SW 1271 (cell line): ENCODE measurements at regions not wholly inside any gene's neighbourhood (a gene's known extent, or its start where the extent isn't known, plus 50 kb on each side); places are given as distances from the start of the nearest gene placed in this dataset.
"Not testable (repeated sequence)": the region's sequence is repeated elsewhere in the genome, so short reads cannot be mapped to it uniquely, and the experiment has no call there.

Experiments
- DNase-seq, 2 experiments: peaks; one replicate each; lab custom pipeline; 2025; lab: John Stamatoyannopoulos, UW

DNA sequence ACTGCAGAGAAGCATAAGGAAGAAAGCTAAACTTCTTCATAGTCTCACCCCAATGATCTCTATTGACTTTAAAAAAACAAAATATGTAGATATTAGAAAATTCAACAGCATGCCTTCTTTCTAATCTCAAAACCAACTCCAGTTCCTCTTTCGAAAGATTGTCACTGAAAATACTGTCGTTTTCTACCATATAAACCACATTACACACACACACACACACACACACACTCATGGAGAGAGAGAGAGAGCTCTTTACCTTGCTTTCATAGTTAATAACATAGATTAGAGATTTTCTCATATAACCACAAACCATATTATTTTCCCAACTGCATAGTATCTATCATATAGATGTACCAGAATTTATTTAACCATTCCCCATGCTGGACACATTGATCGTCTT lies 296.2 kb upstream of the MGMT start:
- no peak for DNase-seq

DNA sequence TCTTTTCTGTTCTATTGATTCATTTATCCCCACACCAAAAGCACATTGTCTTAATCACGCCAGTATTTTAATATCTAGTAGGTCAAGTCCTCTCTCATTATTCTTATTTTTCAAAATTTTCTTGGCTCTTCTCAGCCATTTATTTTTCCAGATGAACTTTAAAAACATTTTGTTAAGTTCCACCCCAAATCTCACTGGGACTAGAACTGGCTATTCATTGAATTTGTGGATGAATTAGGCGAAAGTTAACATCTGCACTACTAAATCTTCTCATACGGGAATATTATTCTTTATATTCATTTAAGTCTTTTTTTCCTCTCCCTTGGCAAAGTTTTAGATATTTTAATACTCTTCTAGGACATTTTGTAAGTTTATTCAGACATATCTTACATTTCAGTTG lies 295.2 kb upstream of the MGMT start:
- DNase-seq: no peak

DNA sequence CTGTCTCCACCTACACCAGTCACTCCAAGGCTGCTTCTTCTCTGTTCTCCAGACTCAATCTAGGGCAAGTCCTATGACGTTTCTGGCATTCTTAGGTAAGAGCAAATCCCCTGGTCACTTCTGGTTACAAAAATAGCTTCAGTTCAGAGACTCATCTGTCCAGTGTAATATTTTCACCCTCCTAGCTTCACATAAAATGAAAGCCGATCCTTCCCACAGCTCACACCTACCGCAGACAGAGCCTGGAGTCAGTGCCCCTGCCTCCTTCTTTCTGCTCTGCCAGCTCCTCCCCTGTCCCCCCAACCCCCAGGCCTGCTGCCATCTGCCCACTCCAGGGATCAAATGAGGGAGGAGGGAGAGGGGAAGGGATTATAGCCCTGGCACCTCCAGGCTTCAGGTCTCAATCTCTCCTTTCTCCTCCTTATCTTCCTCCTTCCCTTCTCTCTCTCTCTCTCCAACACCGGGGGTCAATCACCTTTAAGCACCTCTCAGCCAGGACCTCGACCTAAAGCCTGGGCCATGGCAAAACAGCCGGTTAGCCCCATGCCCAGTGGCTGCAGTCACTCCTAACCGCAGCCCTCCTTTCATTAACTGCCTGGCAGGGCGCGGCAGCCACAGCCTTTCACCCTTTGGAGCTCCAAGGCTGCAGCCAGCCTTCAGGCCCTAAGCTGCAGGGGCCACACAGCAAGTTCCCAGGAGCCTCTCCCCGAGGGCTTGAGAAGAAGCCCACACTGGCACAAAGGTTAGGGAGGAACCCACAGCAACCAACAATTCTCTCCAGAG lies 292.6 kb upstream of the MGMT start:
- no peak for DNase-seq

DNA sequence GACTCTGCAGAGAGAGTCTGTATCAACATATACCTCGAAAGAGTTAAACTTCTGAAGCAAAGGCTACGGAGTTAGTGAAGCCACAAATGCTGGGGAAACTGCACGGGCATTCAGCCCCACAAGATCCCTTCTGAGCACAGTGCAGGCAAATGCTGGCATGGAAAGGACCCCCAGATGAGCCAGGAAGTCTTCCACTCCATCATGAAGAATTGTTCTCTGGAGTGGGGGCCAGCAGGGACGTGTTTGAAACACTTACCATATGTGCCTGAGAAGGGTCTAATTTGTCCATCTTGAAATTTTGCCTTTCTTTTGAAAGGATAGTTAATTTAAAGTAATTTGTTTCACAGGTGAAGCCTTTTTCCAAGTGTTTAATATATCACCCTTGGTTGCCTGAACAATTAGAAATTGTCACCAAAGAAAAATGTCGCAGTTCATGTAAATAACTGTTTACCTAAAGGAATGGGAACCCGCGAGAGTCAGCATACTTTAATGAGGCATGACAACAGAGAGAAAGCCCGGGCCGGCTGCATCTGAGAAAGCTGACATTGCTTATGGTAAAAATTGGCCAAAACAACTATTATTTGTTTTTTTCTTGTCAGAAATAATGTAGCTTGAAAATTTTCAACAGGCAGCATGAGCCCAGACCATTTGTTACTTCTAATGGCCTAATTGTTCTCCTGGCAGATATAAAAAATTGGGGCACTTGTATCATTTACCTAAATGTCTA lies 287.6 kb upstream of the MGMT start:
- no peak for DNase-seq

DNA sequence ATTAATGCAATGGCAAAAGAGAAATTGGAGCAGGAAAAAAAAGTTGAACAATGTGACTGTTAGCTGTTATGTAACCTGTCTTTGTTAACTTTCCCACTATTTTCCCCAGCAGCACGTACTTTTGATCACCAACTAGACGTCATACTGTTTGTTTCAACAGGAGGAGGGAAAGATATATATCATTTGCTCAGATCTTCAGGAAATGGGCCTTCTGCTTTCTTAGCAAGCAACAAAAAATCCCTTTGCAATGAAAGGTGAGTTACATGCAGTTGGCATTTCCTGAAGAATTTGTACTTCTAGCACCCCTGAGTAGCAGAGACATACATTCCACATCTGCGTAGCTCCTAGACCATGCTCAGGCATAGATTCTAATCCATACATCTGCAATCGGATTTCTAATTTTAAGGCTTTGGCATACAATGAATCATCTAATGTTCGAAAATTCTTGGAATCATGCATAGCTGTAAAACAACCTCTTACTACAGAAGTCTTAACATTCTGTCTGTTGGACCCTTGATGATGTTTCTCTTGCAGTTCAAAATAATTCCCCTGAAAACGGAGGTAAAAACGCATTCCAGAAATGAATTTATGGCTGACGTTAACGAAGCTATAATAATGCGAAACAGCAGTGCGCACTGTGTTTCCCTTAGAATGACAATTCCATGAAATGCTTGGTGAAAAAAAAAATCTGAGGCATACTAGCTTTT lies 286.9 kb upstream of the MGMT start:
- no peak for DNase-seq

DNA sequence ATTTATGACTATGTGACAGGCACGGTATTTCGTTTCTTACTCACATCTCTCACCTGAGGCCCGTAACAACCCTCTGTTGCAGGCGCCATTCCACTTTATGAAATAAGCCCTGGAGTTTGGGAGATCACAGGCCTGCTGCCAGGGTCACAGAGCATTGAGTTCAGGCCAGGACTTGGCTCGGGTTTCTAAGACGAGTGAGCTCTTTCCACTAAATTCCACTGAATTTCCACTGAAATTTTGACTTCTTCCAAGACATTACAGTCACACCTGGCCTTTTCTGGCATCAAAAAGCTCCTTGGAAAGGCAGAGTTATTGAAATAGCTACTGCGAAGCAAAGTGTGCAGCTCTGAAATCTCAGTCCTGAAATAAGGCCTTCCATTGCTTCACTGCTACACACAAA lies 282.8 kb upstream of the MGMT start:
- DNase-seq: no peak

DNA sequence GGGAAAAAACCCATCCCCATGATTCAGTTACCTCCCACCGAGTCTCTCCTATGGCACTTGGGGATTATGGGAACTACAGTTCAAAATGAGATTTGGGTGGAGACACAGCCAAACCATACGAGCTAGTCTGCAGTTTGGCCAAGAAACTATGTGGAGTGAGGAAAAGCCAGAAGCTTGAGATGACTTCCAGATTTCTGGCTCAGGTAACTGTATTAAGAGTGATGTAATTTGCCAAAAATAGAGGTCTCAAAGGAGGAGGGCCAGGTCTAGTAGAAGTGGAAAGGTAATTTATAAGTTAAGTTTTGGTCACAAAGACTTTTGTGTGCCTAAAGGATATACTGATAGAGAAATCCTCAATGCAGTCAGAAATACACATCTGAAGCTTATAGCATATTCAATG lies 279.7 kb upstream of the MGMT start:
- no peak for DNase-seq

DNA sequence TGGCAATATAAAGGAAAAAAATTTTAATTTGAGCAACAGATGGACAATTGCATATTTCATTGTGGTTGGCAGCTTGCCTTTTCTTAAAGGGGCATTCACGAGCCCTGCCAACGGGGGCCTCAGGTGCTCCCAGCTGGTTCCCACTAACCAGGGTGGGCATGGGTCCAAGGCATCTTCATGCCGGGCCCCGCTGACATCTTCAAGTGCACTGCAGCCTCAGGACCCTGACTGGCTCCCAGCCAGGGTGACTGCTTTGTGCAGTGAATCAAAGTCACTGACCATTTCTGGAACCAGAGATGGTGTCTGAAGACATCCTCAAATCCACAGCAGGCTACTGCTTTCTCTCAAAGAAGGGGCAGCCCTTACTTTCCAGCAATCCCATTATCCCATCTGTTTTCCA lies 275.2 kb upstream of the MGMT start:
- DNase-seq: no peak

DNA sequence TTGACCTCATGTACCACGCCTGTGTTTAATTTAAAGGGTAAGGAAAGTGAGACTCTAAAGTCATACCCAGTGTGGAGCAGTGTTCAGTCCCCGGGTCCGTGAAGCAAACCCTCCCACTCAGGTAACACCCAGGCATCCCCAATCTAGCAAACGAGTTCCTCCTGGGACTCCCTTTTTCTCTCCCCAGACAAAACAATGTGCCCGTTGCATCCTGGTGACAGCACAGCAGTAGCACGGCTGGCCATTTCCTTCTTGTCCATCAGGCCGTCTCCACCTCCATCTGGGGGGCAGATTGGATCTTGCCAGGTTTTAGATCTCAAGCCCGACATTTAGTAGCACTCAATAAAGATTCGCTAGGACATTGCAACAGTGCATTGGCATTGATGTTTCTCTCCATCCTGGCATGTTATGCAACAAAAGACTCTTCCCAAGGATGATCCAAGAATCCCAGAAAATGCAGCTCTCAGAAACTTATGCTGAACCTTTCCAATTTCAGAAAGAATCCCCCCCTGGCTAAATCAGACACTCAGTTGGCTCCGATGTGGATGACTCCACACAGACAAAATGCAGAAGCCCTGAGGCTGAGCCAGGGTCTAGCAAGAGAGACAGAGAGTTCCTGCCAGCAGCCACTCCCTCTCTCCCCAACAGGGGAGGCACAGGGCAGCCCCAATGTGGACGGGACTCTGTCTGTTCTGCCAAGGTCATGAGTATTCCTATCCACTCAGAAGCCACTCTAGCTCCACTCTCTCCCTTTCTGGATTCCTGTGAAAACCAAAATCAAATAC lies 274.5 kb upstream of the MGMT start:
- no peak for DNase-seq

DNA sequence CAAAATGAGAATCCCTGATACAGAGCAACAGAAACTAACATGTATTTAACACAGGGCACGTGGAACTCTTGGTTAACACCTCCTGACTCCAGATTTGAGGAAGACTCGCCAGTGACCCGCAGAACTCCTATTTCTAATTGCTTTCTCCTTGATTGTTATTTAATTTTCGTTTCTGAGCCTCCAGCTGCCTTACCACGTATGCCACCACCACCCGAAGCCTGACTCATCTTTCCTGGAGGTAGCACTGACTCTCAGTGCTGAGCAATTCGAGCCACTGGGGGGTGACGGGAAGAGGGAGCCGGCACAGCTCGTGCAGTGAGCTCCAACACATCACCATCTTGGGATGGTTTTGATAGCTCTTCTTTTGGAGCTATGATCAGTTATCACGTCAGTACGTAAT lies 273.9 kb upstream of the MGMT start:
- DNase-seq: no peak

DNA sequence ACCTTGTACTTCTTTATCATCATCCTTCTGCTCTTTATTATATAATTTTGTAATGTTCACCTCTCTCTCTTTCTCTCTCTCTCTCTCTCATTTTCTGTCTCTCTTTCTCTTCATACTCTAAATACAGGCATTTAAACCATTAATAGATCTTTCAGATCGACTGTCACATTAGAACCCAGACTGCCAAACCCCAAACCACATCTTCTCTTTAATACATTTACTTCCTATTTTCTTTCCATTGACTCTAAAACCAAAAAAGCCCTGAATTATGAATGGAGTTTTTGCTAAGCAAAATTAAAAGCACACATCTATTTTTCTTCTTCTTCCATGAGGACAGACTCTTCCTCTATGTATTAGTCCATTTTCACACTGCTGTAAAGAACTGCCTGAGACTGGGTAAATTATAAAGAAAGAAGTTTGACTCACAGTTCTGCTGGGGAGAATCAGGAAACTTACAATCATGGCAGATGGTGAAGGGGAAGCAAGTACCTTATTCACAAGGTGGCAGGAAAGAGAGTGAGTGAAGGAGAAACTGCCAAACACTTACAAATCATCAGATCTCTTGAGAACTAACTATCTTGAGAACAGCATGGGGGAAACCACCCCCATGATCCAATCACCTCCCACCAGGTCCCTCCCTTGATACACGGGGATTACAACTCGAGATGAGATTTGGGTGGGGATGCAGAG lies 272.7 kb upstream of the MGMT start:
- no peak for DNase-seq

DNA sequence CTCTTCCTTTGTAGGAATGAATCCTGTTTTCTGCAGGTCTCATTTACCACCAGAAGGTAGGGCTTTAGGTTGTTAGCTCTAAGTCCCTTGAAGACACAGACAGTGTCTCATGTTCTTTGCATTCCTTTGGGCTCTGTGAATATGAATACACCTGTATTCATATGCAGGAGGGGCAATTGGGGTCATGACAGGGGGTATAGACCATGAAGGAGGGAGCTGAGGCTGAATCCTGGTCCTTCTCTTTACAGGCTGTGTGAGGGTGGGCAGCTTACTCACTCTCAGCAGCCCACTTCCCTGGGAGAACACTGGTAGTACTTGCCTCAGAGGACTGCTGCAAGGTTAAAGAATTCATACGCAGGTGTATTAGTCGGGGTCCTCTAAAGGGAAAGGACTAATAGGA lies 267.2 kb upstream of the MGMT start:
- DNase-seq: no peak

DNA sequence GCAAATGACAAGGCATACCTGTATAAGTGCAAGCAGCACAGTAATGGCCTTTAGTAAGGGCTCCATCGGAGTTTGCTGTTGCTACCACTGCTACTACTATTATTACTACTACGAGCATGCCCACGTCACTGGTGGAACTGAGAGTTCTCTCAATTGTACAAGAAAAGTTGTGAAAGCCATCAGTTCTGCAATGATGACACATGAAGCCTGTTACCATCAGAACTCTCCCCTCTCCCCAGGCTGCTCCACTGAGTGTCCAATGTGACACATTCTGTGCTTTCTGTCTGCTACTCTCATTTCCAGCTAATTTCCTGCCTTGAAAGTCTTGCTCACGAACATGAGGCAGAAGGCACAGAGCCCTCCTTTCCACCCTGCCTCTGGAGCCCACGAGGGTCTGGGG lies 263.2 kb upstream of the MGMT start:
- DNase-seq: no peak

DNA sequence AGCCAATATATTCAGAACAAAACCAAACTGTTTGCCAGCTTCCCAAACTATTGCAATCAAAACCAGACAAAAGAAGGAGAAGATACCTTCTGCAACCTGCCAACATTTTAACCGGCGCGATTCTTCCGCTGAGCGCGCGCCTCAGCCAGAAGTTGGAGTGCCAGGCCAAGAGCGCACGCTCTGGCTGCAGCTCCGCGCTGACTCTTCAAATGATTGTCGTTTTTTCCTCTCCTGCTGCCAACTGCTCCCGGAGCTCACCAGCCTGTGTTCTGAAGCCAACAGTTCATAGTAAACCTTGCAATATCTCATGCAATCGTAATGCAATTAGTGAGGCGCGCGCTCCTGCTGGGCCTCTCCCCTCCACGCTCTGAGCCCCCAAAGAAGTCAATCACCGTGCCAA lies 259.7 kb upstream of the MGMT start:
- DNase-seq: no peak

DNA sequence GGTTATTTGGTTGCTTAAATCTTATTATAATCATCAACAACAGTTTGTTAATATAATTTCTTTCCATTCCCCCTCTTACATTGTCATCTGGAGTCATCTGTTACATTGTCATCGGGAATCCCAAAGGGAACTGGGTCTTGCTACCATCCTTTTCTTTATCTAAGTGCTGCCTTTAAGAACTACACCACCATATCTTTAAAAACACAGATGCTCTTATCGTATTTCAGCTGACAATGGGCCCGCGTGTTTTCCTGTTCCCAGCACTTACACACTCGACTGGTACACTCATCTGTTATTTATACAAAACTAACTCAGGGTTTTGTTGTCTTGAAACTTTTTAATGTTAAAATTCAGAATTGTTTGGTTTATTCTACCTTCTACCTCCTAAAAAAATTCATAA lies 256.2 kb upstream of the MGMT start:
- no peak for DNase-seq

DNA sequence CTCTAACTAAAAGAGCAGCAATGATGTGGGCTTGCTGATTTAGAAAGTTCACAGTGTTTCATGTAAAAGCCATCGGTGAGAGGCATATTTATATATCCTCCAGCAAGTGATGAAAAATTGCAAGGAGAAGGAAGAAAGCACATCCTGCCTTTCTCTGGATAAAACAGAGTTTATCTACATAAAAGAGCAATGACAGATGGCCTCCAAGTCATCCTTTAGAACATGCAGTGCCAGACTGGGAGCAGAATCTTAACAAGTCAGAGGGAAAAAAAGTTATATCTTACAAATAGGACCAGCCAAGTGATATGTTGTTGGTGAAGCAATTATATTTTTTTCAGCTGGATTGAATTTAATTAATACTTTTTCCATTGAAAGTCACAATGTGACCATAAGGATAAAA lies 253.8 kb upstream of the MGMT start:
- no peak for DNase-seq

DNA sequence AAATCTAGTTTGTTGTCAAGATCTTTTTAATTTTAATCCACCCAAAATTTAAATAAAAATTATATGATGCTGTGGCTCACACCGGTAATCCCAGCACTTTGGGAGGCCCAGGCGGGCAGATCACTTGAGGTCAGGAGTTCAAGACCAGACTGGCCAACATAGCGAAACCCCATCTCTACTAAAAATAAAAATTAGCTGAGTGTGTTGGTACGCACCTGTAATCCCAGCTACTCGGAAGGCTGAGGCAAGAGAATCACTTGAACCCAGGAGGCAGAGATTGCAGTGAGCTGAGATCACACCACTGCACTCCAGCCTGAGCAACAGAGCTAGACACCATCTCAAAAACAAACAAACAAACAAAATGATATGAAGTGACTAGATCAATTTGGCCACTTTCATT lies 253.0 kb upstream of the MGMT start:
- DNase-seq: not testable (repeated sequence)

DNA sequence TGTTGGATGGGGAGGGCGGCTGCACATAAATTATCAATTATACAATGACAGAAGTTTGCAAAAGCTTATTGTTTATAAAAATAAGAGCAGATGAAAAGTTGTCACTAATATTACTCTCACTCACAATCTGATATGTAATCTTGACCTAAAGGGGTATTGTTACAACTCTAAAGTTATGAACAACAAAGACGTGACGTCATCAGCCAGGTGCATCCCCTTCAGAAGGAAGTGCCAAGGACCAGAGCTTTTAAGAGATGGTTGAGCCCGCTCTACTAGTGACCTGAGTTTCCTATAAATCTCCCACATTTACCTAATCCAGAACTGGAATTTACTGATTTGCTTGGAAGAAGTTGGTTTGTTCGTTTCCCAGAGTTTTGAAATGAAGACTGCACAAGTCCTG lies 247.7 kb upstream of the MGMT start:
- DNase-seq: no peak

DNA sequence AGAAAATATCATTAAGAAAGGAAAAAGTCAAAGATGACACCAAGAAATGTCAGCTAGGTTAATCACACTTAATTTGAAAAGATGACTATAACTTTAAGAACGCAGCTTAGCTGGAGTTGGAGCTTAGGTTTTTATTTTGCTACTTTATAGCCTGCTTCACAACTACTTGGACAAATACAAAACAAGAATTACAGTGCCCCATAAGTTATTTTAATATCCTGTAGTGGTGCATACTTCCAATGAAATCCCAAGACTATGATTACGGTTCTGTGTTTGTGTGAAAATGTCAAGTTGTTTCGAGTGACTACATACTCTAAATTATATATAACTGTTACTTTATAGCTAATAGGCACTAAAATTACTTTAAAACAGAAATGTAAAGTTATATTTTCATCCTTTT lies 244.6 kb upstream of the MGMT start:
- DNase-seq: no peak

DNA sequence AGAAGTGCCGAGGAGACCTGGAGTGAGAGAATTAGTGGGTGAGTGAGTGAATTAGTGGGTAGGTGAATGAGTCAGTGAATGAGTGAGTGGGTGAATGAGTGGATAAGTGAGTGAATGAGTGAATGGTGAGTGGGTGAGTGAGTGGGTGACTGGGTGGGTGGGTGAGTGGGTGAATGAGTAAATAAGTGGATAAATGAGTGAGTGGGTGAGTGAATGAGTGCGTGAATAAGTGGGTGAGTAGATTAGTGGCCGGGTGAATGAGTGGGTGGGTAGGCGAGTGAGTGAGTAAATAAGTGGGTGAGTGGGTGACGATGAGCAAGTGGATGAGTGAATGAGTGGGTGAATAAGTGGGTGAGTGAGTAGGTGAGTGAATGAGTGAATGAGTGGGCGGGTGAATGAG lies 243.7 kb upstream of the MGMT start:
- DNase-seq: no peak

DNA sequence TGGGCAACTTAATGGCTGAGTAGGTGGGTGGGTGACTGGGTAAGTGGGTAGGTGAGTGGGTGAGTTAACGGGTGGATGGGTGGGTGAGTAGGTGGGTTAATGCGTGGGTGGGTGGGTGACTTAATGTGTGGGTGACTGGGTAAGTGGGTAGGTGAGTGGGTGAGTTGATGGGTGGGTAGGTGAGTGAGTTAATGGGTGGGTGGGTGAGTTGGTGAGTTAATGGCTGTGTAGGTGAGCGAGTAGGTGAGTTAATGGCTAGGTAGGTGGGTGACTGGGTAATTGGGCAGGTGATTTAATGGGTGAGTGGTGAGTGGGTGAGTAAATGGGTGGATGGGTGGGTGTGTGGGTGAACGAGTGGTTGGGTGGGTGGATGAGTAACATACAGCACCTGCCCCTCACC lies 243.0 kb upstream of the MGMT start:
- DNase-seq: no peak

DNA sequence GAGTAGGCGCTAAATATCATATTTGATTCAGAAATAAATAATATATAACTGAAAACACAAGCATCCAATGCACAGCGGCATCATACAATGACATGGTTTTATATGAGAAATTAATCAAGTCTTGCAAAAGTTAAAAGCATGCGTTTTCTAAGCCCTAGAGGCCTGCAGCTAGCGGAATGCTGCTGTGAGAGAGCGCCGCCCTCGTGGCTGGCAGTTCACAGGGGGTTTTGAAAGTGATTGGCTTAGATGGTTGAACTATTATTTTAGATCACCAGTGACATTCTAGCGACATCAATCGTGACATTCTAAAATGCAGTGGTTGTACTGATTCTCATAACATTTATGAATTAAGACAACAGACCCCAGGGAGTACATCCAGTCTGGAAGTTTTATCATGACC lies 235.2 kb upstream of the MGMT start:
- no peak for DNase-seq
